SK-N-SH (cell line): ENCODE measurements at regions not wholly inside any gene's neighbourhood (a gene's known extent, or its start where the extent isn't known, plus 50 kb on each side); places are given as distances from the start of the nearest gene placed in this dataset.
"Not testable (repeated sequence)": the region's sequence is repeated elsewhere in the genome, so short reads cannot be mapped to it uniquely, and the experiment has no call there.

Experiments
- GABPA ChIP-seq: IDR thresholded peaks from 2 replicates; pipeline ENCODE4 v1.4.0; 2012; ENCODE audit warnings: low read depth, mild to moderate bottlenecking
- MXI1 ChIP-seq: IDR thresholded peaks from 2 replicates; pipeline ENCODE4 v1.6.1; 2012; ENCODE audit warnings: mild to moderate bottlenecking, low read depth, low read length, improper control_type of control experiment
- POLR2AphosphoS5 ChIP-seq: IDR thresholded peaks from 2 replicates; pipeline ENCODE4 v1.6.1; 2012; ENCODE audit warnings: low read depth, low read length
- SIN3A ChIP-seq: IDR thresholded peaks from 2 replicates; pipeline ENCODE4 v1.6.1; 2012; ENCODE audit warnings: low read depth, mild to moderate bottlenecking, low read length, moderate library complexity, borderline replicate concordance
- TAF1 ChIP-seq: IDR thresholded peaks from 2 replicates; pipeline ENCODE4 v1.6.1; 2012; ENCODE audit warnings: low read depth, mild to moderate bottlenecking, low read length, moderate library complexity, borderline replicate concordance
- TCF12 ChIP-seq: IDR thresholded peaks from 2 replicates; pipeline ENCODE4 v1.4.0; 2012
- TF ChIP-seq, protein P1 (sequence below): fragments of 200-600 bp; sonication (generic); IDR thresholded peaks from 2 replicates; pipeline ENCODE4 v1.6.1; 2017; ENCODE audit warnings: antibody characterized with exemption, mild to moderate bottlenecking, moderate library complexity
- TF ChIP-seq, protein P2 (sequence below): fragments of 150-350 bp; IDR thresholded peaks from 2 replicates; pipeline ENCODE4 v1.6.1; 2016; ENCODE audit warnings: mild to moderate bottlenecking, low read depth, low read length

DNA sequence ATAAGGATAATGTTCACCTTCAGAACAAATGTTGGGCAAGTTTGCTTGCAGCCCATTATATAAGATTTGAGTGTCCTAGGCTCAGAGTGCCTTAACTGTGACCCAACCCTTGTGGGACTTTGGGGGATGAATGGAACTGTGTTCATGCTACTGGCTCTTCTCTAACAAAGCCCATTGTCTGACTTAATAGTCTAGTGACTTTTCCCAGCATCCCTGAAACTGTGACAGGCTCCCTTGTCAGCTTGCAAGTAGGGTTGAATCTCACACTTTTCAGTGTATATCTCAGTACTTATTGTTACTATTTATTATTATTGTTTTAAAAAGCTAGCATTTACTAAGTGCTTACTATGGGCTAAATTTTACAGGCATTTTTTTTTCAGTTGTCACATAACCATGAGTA is 1488.2 kb downstream of the KHDRBS2 start:
- not testable (repeated sequence) for TF ChIP-seq MXI1, TAF1, GABPA, POLR2AphosphoS5, SIN3A, TCF12
- TF ChIP-seq, protein P1, sequence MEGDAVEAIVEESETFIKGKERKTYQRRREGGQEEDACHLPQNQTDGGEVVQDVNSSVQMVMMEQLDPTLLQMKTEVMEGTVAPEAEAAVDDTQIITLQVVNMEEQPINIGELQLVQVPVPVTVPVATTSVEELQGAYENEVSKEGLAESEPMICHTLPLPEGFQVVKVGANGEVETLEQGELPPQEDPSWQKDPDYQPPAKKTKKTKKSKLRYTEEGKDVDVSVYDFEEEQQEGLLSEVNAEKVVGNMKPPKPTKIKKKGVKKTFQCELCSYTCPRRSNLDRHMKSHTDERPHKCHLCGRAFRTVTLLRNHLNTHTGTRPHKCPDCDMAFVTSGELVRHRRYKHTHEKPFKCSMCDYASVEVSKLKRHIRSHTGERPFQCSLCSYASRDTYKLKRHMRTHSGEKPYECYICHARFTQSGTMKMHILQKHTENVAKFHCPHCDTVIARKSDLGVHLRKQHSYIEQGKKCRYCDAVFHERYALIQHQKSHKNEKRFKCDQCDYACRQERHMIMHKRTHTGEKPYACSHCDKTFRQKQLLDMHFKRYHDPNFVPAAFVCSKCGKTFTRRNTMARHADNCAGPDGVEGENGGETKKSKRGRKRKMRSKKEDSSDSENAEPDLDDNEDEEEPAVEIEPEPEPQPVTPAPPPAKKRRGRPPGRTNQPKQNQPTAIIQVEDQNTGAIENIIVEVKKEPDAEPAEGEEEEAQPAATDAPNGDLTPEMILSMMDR, result not testable (repeated sequence)
- TF ChIP-seq, protein P2, sequence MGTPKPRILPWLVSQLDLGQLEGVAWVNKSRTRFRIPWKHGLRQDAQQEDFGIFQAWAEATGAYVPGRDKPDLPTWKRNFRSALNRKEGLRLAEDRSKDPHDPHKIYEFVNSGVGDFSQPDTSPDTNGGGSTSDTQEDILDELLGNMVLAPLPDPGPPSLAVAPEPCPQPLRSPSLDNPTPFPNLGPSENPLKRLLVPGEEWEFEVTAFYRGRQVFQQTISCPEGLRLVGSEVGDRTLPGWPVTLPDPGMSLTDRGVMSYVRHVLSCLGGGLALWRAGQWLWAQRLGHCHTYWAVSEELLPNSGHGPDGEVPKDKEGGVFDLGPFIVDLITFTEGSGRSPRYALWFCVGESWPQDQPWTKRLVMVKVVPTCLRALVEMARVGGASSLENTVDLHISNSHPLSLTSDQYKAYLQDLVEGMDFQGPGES, result not testable (repeated sequence)
